MG63 (cell line): ENCODE measurements at regions not wholly inside any gene's neighbourhood (a gene's known extent, or its start where the extent isn't known, plus 50 kb on each side); places are given as distances from the start of the nearest gene placed in this dataset.

Source experiments
- DNase-seq: peaks from one replicate; pipeline ENCODE4 v3.0.0-alpha.2; 2020
- H3K27me3 ChIP-seq: fragments of 250-450 bp; sonication (Bioruptor Pico); 2 replicates; pipeline ENCODE4 v1.5.1; 2020; ENCODE audit warnings: mild to moderate bottlenecking, moderate library complexity
- H3K36me3 ChIP-seq: fragments of 250-450 bp; sonication (Bioruptor Pico); 2 replicates; pipeline ENCODE4 v1.5.1; 2020; ENCODE audit warnings: mild to moderate bottlenecking, moderate library complexity
- H3K4me3 ChIP-seq: fragments of 250-450 bp; sonication (Bioruptor Pico); 2 replicates; pipeline ENCODE4 v1.5.1; 2020; ENCODE audit warnings: mild to moderate bottlenecking, moderate library complexity
- H3K9me3 ChIP-seq: fragments of 250-450 bp; sonication (Bioruptor Pico); 2 replicates; pipeline ENCODE4 v1.5.1; 2020; ENCODE audit warnings: mild to moderate bottlenecking, moderate library complexity

DNA sequence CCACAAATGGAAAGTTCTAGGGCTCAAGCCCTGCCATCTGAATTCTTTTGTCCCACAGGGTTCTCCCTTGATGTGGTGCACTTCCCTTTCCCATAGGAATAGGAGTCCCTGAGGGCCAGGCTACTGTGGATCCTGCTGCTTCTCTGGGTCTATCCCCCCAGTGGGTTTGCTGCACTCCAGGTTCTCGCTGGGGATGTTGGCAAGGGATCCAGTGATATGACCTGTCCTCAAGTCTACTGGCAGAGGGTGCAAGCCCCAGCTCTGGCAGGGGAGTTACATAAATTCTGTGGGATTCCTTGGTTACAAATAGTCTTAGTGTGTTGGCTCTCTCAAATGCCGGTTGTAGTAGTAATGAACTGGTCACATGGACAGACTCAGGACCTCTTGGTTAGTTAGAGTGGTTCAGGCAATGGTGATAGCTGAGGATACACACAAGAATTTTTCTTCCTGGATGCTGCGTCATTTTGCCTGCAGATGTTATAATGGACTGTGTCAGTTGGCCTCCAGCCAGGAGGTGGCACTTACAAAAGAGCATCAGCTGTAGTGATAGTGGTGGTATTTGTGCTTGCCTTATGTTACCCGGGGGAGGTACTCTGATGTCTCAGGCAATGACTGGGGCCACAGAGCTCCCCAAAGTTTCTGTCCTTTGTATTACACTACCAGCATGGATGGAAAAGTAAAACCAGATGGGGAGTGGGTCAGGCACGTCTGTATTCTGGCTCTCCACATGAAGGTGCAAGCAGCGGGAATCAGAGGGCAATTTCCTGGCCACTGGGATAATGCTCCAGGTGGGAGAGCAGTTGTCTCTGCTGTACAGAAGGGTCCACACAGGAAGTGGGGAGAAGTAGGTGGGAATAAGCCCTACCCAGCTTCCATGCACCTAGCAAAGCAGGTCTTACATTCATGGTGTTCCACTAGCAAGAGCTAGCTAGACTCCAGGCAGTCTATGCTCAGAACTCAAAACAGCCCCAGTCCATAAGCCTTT is 267.9 kb downstream of the SOX11 start:
- no peak for DNase-seq
- no peaks in the 10 kb centered on the region for H3K27me3 ChIP-seq

GRCh38 chr2:5967506-5967905 is 275.3 kb downstream of the SOX11 start:
- no peak for DNase-seq
- H3K27me3 ChIP-seq, result no peaks in the 10 kb centered on the region
- H3K9me3 ChIP-seq, result no peaks in the 10 kb centered on the region
- H3K36me3 ChIP-seq, result no peaks in the 10 kb centered on the region
- H3K4me3 ChIP-seq, result no peak overlapping the region

More for the DNA sequence above, 267.9 kb downstream of the SOX11 start:
- H3K9me3 ChIP-seq, result no peaks in the 10 kb centered on the region
- H3K36me3 ChIP-seq, result no peaks in the 10 kb centered on the region
- H3K4me3 ChIP-seq, result no peak overlapping the region

GRCh38 chr2:5969303-5969702 is 277.1 kb downstream of the SOX11 start:
- no peaks in the 10 kb centered on the region for H3K27me3 ChIP-seq
- H3K9me3 ChIP-seq, result no peaks in the 10 kb centered on the region
- H3K4me3 ChIP-seq, result no peak overlapping the region
- H3K36me3 ChIP-seq, result no peaks in the 10 kb centered on the region
- DNase-seq, result no peak

GRCh38 chr2:5970347-5970746 is 278.2 kb downstream of the SOX11 start:
- no peaks in the 10 kb centered on the region for H3K36me3 ChIP-seq
- H3K4me3 ChIP-seq, result no peak overlapping the region
- no peaks in the 10 kb centered on the region for H3K9me3 ChIP-seq
- no peaks in the 10 kb centered on the region for H3K27me3 ChIP-seq
- no peak for DNase-seq

- Histone ChIP-seq H3K9me3 (no peaks in the 10 kb centered on the region), H3K36me3 (no peaks in the 10 kb centered on the region), H3K4me3 (no peak overlapping the region), H3K27me3 (no peaks in the 10 kb centered on the region)
- DNase-seq, result no peak
Observed at GRCh38 chr2:5974477-5974876, 282.3 kb downstream of the SOX11 start.

DNA sequence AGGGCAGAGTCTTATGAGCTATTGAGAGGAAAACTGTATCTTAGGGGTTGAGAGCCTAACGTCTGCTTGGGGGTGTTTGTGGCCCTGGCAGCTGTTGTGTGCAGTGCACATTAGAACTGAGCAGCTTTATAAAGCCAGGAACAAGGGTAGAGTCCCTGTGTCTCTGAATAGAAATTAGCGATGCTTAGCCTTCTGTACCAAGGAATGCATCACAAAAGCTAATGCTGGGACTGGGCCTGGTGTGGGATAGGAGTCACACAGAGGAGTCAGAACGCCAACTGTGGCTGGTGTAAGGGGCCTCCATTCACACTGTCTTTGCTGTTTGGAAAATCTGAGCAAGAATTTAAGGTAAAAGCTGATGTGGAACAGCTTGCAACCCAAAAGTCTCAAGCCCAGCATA is 283.2 kb downstream of the SOX11 start:
- Histone ChIP-seq H3K4me3 (no peak overlapping the region), H3K36me3 (no peaks in the 10 kb centered on the region), H3K9me3 (no peaks in the 10 kb centered on the region), H3K27me3 (no peaks in the 10 kb centered on the region)
- DNase-seq, result no peak

- no peak for DNase-seq
- Histone ChIP-seq H3K36me3 (no peaks in the 10 kb centered on the region), H3K9me3 (no peaks in the 10 kb centered on the region), H3K27me3 (no peaks in the 10 kb centered on the region), H3K4me3 (no peak overlapping the region)
Observed at GRCh38 chr2:5976531-5977065, 284.4 kb downstream of the SOX11 start.

- no peak for DNase-seq
- H3K36me3 ChIP-seq, result no peaks in the 10 kb centered on the region
- no peaks in the 10 kb centered on the region for H3K9me3 ChIP-seq
- H3K27me3 ChIP-seq, result no peaks in the 10 kb centered on the region
- H3K4me3 ChIP-seq, result no peak overlapping the region
Observed at GRCh38 chr2:5977477-5977876, 285.3 kb downstream of the SOX11 start.

- no peaks in the 10 kb centered on the region for H3K27me3 ChIP-seq
- no peak for DNase-seq
- no peaks in the 10 kb centered on the region for H3K36me3 ChIP-seq
- no peaks in the 10 kb centered on the region for H3K9me3 ChIP-seq
- H3K4me3 ChIP-seq, result no peak overlapping the region
Observed at GRCh38 chr2:5978131-5978751, 286.1 kb downstream of the SOX11 start.

DNA sequence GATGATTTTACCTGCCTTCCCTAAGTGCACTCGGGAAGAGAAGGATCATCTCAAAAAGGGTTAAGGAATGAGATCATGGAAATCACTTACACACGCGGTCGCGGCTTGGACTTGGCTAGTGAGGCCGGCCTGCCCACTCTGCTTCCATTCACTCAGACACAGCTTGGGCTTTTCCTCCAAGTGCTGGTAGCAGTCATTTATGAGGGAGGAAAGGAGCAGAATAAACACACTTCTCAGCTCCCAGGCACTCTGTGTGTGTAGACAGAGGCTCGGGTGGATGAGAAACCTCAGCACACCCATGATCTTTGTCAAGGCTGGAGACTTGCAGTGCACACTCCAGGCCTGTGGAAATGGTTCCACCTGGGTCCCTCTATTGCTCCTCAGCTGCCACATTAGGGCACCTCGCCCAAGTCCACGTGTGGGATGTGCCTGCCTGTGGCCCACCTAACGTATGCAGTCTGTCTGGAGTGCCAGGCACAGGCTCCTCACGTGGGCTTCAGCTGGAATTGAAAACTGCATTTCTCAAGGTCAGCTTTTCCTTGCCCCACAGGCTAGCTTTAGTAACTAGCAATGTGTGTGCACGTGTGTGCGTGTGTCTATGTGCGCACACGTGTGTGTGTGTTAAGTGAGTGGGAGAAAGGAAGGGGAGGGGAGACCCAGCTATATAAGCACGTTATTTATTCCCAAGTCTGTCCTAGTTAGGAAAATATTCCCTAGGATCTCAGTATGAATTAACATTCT is 288.4 kb downstream of the SOX11 start:
- Histone ChIP-seq H3K27me3 (no peaks in the 10 kb centered on the region), H3K4me3 (no peak overlapping the region), H3K36me3 (no peaks in the 10 kb centered on the region), H3K9me3 (no peaks in the 10 kb centered on the region)
- DNase-seq, result no peak

- no peak overlapping the region for H3K4me3 ChIP-seq
Observed at GRCh38 chr2:5982193-5982902, 290.2 kb downstream of the SOX11 start.

DNA sequence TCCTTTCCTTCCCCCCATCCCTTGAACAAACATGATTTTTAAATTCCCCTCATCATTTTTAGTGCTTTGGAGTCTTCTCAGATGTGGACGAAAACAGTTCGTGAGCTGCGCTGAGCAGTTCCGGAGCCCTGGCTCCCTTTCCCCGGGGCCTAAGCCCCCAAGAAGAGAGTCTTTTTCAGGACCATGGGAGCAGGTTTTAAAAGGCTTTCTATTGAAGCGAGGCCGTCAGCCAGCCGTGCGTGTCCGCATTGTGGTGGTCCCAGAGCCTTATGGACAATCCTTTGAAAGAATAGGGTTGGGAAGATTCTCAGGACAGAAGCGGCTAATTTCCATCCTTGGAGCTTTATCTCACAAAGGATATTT is 290.7 kb downstream of the SOX11 start:
- no peak for DNase-seq
- Histone ChIP-seq H3K27me3 (no peaks in the 10 kb centered on the region), H3K9me3 (no peaks in the 10 kb centered on the region), H3K36me3 (no peaks in the 10 kb centered on the region), H3K4me3 (no peak overlapping the region)

More at GRCh38 chr2:5982193-5982902, 290.2 kb downstream of the SOX11 start:
- H3K27me3 ChIP-seq, result no peaks in the 10 kb centered on the region
- H3K36me3 ChIP-seq, result no peaks in the 10 kb centered on the region
- no peak for DNase-seq
- no peaks in the 10 kb centered on the region for H3K9me3 ChIP-seq

- Histone ChIP-seq H3K9me3 (no peaks in the 10 kb centered on the region), H3K36me3 (no peaks in the 10 kb centered on the region), H3K27me3 (no peaks in the 10 kb centered on the region), H3K4me3 (no peak overlapping the region)
- no peak for DNase-seq
Observed at GRCh38 chr2:5983511-5984272, 291.5 kb downstream of the SOX11 start.

GRCh38 chr2:5984273-5984655 is 292.1 kb downstream of the SOX11 start:
- Histone ChIP-seq H3K27me3 (no peaks in the 10 kb centered on the region), H3K4me3 (no peak overlapping the region), H3K9me3 (no peaks in the 10 kb centered on the region), H3K36me3 (no peaks in the 10 kb centered on the region)
- DNase-seq, result no peak

DNA sequence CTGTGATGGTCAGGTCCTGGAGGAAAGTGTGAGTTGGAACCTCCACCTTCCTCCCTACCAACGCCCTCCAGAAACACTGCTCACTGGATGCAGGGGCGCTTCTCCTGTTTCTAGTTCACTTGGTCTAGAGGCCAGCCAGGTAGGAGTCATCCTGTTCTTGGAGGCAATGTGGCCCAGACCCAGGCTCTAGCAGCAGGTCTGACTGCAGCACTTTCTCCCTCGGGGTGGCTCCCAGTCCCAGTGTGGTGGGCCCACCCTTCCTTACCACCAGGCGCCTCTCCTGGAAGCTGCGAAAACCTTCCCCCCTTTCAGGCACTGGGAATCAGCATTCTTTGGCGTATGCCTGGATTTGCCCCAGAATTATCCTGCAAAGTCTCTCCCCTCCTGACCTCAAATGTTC is 292.8 kb downstream of the SOX11 start:
- Histone ChIP-seq H3K9me3 (no peaks in the 10 kb centered on the region), H3K36me3 (no peaks in the 10 kb centered on the region), H3K4me3 (no peak overlapping the region), H3K27me3 (no peaks in the 10 kb centered on the region)
- no peak for DNase-seq
